ENCODE measurements at regions not wholly inside any gene's neighbourhood (a gene's known extent, or its start where the extent isn't known, plus 50 kb on each side); places are given as distances from the start of the nearest gene placed in this dataset.

GRCh38 chr2:100721693-100722092, 98.2 kb upstream of the NPAS2 start (continued):
- TF ChIP-seq BRCA1 (IDR thresholded peaks at IDR 0.05; ENCODE audit: low read depth, low read length) (no peak), TCF12 (IDR thresholded peaks at IDR 0.05; ENCODE audit: low read depth, low read length) (no peak), SREBF1 (IDR thresholded peaks at IDR 0.05; ENCODE audit: low read length) (no peak), ATF3 (IDR thresholded peaks at IDR 0.05; ENCODE audit: borderline replicate concordance, extremely low read depth, low read depth, low read length) (no peak), TARDBP (IDR thresholded peaks at IDR 0.05; ENCODE audit: borderline replicate concordance) (no peak), SP1 (IDR thresholded peaks at IDR 0.05; ENCODE audit: low read depth, low read length) (no peak), JUND (IDR thresholded peaks at IDR 0.05; ENCODE audit: low read depth, low read length) (no peak), SRF (IDR thresholded peaks at IDR 0.05; ENCODE audit: low read depth in 2 of 2, low read length in 2 of 2) (no peak), NBN (IDR thresholded peaks at IDR 0.05) (no peak), GATAD2B (conservative IDR thresholded peaks at IDR 0.05; ENCODE audit: low read depth) (no peak), RELA (IDR thresholded peaks at IDR 0.05; ENCODE audit: borderline replicate concordance, partially characterized antibody) (no peak)
- TF ChIP-seq, protein P1, sequence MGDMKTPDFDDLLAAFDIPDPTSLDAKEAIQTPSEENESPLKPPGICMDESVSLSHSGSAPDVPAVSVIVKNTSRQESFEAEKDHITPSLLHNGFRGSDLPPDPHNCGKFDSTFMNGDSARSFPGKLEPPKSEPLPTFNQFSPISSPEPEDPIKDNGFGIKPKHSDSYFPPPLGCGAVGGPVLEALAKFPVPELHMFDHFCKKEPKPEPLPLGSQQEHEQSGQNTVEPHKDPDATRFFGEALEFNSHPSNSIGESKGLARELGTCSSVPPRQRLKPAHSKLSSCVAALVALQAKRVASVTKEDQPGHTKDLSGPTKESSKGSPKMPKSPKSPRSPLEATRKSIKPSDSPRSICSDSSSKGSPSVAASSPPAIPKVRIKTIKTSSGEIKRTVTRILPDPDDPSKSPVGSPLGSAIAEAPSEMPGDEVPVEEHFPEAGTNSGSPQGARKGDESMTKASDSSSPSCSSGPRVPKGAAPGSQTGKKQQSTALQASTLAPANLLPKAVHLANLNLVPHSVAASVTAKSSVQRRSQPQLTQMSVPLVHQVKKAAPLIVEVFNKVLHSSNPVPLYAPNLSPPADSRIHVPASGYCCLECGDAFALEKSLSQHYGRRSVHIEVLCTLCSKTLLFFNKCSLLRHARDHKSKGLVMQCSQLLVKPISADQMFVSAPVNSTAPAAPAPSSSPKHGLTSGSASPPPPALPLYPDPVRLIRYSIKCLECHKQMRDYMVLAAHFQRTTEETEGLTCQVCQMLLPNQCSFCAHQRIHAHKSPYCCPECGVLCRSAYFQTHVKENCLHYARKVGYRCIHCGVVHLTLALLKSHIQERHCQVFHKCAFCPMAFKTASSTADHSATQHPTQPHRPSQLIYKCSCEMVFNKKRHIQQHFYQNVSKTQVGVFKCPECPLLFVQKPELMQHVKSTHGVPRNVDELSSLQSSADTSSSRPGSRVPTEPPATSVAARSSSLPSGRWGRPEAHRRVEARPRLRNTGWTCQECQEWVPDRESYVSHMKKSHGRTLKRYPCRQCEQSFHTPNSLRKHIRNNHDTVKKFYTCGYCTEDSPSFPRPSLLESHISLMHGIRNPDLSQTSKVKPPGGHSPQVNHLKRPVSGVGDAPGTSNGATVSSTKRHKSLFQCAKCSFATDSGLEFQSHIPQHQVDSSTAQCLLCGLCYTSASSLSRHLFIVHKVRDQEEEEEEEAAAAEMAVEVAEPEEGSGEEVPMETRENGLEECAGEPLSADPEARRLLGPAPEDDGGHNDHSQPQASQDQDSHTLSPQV (IDR thresholded peaks at IDR 0.05), result no peak
- TF ChIP-seq, protein P2, sequence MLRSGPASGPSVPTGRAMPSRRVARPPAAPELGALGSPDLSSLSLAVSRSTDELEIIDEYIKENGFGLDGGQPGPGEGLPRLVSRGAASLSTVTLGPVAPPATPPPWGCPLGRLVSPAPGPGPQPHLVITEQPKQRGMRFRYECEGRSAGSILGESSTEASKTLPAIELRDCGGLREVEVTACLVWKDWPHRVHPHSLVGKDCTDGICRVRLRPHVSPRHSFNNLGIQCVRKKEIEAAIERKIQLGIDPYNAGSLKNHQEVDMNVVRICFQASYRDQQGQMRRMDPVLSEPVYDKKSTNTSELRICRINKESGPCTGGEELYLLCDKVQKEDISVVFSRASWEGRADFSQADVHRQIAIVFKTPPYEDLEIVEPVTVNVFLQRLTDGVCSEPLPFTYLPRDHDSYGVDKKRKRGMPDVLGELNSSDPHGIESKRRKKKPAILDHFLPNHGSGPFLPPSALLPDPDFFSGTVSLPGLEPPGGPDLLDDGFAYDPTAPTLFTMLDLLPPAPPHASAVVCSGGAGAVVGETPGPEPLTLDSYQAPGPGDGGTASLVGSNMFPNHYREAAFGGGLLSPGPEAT (IDR thresholded peaks at IDR 0.05; ENCODE audit: low read depth), result no peak

Measured in GM12878 (cell line).